Panc1 (cell line): ENCODE measurements at regions not wholly inside any gene's neighbourhood (a gene's known extent, or its start where the extent isn't known, plus 50 kb on each side); places are given as distances from the start of the nearest gene placed in this dataset.

Experiments used
- ATAC-seq: fragments of 200-7000 bp; cut with Tn5 transposase; 2 replicates; pipeline ENCODE4 v1.9.1; 2020; ENCODE audit warnings: mild to moderate bottlenecking, moderate library complexity
- BruUV-seq: library from RNA; stranded (reverse); fragments of 400-500 nt; replicated peaks from 2 replicates; lab custom pipeline; 2021; lab: Mats Ljungman, UMichigan
- CTCF ChIA-PET: fragments of 300-600 bp; sonication (Branson Sonifier 250); formaldehyde crosslinking; loops from one replicate; lab custom pipeline; 2022; ENCODE audit warnings: antibody characterized with exemption; lab: Charles Lee
- POLR2A ChIA-PET: fragments of 300-600 bp; sonication (Branson Sonifier 250); formaldehyde crosslinking; loops from one replicate; lab custom pipeline; 2022; ENCODE audit warnings: antibody characterized with exemption; lab: Charles Lee
- DNase-seq: peaks from one replicate; pipeline ENCODE4 v3.0.0-alpha.2; 2010; ENCODE audit warnings: low read depth, low spot score
- H3K27ac ChIP-seq: 2 replicates; pipeline ENCODE4 v1.5.1; 2011; ENCODE audit warnings: mild to moderate bottlenecking, low read length, inconsistent platforms
- H3K27me3 ChIP-seq: fragments of 200-500 bp; sonication (Bioruptor generic); 2 replicates; pipeline ENCODE4 v1.6.0; 2014; ENCODE audit warnings: low read length, inconsistent platforms; ENCODE audit not compliant: control insufficient read depth, insufficient read depth
- H3K36me3 ChIP-seq: fragments of 200-500 bp; sonication (Bioruptor generic); 2 replicates; pipeline ENCODE4 v1.5.1; 2014; ENCODE audit warnings: inconsistent platforms, mild to moderate bottlenecking, low read length, moderate library complexity; ENCODE audit not compliant: control insufficient read depth, insufficient read depth
- H3K4me1 ChIP-seq: 2 replicates; pipeline ENCODE4 v1.5.1; 2011; ENCODE audit warnings: inconsistent platforms, mild to moderate bottlenecking, low read length, moderate library complexity; ENCODE audit not compliant: control insufficient read depth, insufficient read depth
- H3K4me3 ChIP-seq, 2 experiments: 2 replicates each; pipeline ENCODE4 v1.5.1; 2011 to 2012; ENCODE audit warnings: low read depth in 2 of 2, low read length in 2 of 2, mild to moderate bottlenecking in 2 of 2, inconsistent platforms in 1 of 2, moderate library complexity in 1 of 2
- H3K9me3 ChIP-seq: fragments of 200-500 bp; sonication (Bioruptor generic); 2 replicates; pipeline ENCODE4 v1.5.1; 2014; ENCODE audit warnings: low read depth, mild to moderate bottlenecking, inconsistent platforms, low read length, moderate library complexity; ENCODE audit not compliant: control insufficient read depth, insufficient read depth
- CTCF ChIP-seq: fragments of 450-650 bp; IDR thresholded peaks from 2 replicates; pipeline ENCODE4 v1.5.1; 2017; ENCODE audit warnings: mild to moderate bottlenecking
- POLR2AphosphoS5 ChIP-seq: IDR thresholded peaks from 2 replicates; pipeline ENCODE4 v1.6.1; 2012; ENCODE audit warnings: mild to moderate bottlenecking, low read depth, low read length, moderate library complexity
- REST ChIP-seq, 2 experiments: IDR thresholded peaks; 2 replicates each; pipeline ENCODE4 v1.6.1; 2011 to 2012; ENCODE audit warnings: low read depth in 2 of 2, control low read depth in 1 of 2, low read length in 1 of 2, mild to moderate bottlenecking in 1 of 2, moderate library complexity in 1 of 2; ENCODE audit not compliant: insufficient read depth in 1 of 2
- SIN3A ChIP-seq: IDR thresholded peaks from 2 replicates; pipeline ENCODE4 v1.6.1; 2012; ENCODE audit warnings: low read depth, mild to moderate bottlenecking, low read length, moderate library complexity, borderline replicate concordance; ENCODE audit not compliant: insufficient read depth
- TCF7L2 ChIP-seq: IDR thresholded peaks from 2 replicates; pipeline ENCODE4 v1.6.1; 2011; ENCODE audit warnings: mild to moderate bottlenecking, low read depth, low read length, inconsistent platforms
- in situ Hi-C: cut with HindIII; loops from 2 replicates; pipeline ENCODE4 v1.10.0; 2016; ENCODE audit warnings: low sequenced_read_pairs, low pct_unique_long_range_greater_than_20kb
- intact Hi-C: fragments of 100-400 bp; cut with micrococcal nuclease; formaldehyde crosslinking; loops from one replicate; pipeline ENCODE4 v1.10.0; 2022; ENCODE audit not compliant: unreplicated experiment

- no peak overlapping the region for H3K4me3 ChIP-seq
- in situ Hi-C loops (no loop called here), intact Hi-C loops (loop anchor here (10.0 kb wide), 2 partner anchors 287 to 637 kb away; no protein-coding TSS in a partner anchor)
- ChIA-PET CTCF (no interaction called here), POLR2A (interaction anchor here (0.6 kb wide), 1 partner anchor 271 kb away, joined by 4 read pairs; no protein-coding TSS in a partner anchor)
- no peak for DNase-seq
- peaks cover 4% of the 10 kb centered on the region; the same call in 1 of the 2 replicates for H3K27me3 ChIP-seq
- no peak overlapping the region for H3K27ac ChIP-seq
- no peaks in the 10 kb centered on the region for H3K4me1 ChIP-seq
- H3K36me3 ChIP-seq = no peaks in the 10 kb centered on the region
- no peak for ATAC-seq
- TF ChIP-seq SIN3A (no peak), TCF7L2 (no peak), CTCF (no peak), POLR2AphosphoS5 (no peak)
- H3K9me3 ChIP-seq = no peaks in the 10 kb centered on the region
- BruUV-seq = no TSS peak
Measured at GRCh38 chr1:17927952-17928351, 172.8 kb downstream of the ACTL8 start.

- no peak for TF ChIP-seq POLR2AphosphoS5
- TF ChIP-seq TCF7L2 = no peak
- TF ChIP-seq SIN3A = no peak
- H3K4me1 ChIP-seq = no peaks in the 10 kb centered on the region
- no TSS peak for BruUV-seq
- DNase-seq (no peak), ATAC-seq (no peak)
- no peaks in the 10 kb centered on the region for H3K36me3 ChIP-seq
- no peaks in the 10 kb centered on the region for H3K9me3 ChIP-seq
- in situ Hi-C loops (no loop called here), intact Hi-C loops (loop anchor here (10.0 kb wide), 2 partner anchors 286 to 636 kb away; no protein-coding TSS in a partner anchor)
- CTCF ChIA-PET = no interaction called here
- H3K4me3 ChIP-seq = no peak overlapping the region
- H3K27ac ChIP-seq = no peak overlapping the region
- POLR2A ChIA-PET = interaction anchor here (0.6 kb wide), 1 partner anchor 266 kb away, joined by 5 read pairs; no protein-coding TSS in a partner anchor
- peaks cover 4% of the 10 kb centered on the region; the same call in 1 of the 2 replicates for H3K27me3 ChIP-seq
Measured at GRCh38 chr1:17929224-17929623, 174.1 kb downstream of the ACTL8 start.

- no peak for ATAC-seq
- in situ Hi-C loops (no loop called here), intact Hi-C loops (no loop called here)
- no TSS peak for BruUV-seq
- Histone ChIP-seq H3K4me1 (no peaks in the 10 kb centered on the region), H3K27me3 (peaks cover 4% of the 10 kb centered on the region; the same call in 1 of the 2 replicates), H3K4me3 (no peak overlapping the region), H3K27ac (no peak overlapping the region), H3K36me3 (no peaks in the 10 kb centered on the region), H3K9me3 (no peaks in the 10 kb centered on the region)
- DNase-seq = no peak
- ChIA-PET POLR2A (no interaction called here), CTCF (interaction anchor here (0.5 kb wide), 1 partner anchor 316 kb away, joined by 6 read pairs; no protein-coding TSS in a partner anchor)
- TF ChIP-seq POLR2AphosphoS5 (no peak), REST (IDR thresholded peaks at IDR 0.05; ENCODE audit: insufficient read depth in 1 of 2, low read depth in 2 of 2, low read length in 1 of 2) (no peak), SIN3A (no peak), TCF7L2 (no peak), CTCF (no peak)
Measured at GRCh38 chr1:17930635-17931034, 175.5 kb downstream of the ACTL8 start.
